ENCODE measurements at regions not wholly inside any gene's neighbourhood (a gene's known extent, or its start where the extent isn't known, plus 50 kb on each side); places are given as distances from the start of the nearest gene placed in this dataset.

- Mint-ChIP-seq H3K4me1 (peaks cover 0 to 3% (median 0%) of the 10 kb centered on the region in 4 donors), H3K36me3 (no peaks in the 10 kb centered on the region), H3K9me3 (no peaks in the 10 kb centered on the region), H3K27me3 (no peaks in the 10 kb centered on the region), H3K27ac (no peak overlapping the region), H3K4me3 (no peak overlapping the region)
- Histone ChIP-seq H3K27me3 (ENCODE audit: control insufficient read depth, insufficient read depth, low read length) (no peaks in the 10 kb centered on the region), H3K9me3 (ENCODE audit: control insufficient read depth in 2 of 2, low read length in 2 of 2) (no peaks in the 10 kb centered on the region), H3K4me1 (ENCODE audit: control insufficient read depth, insufficient read depth, low read length, poor library complexity, severe bottlenecking) (no peaks in the 10 kb centered on the region), H3K27ac (ENCODE audit: insufficient read depth, low read length, poor library complexity, severe bottlenecking) (no peak overlapping the region), H3K36me3 (ENCODE audit: control insufficient read depth, insufficient read depth, low read length) (no peaks in the 10 kb centered on the region), H3K4me3 (ENCODE audit: low read depth, low read length) (no peak overlapping the region)
- ATAC-seq (ENCODE audit: low read depth in 2 of 2) (no peak), DNase-seq (no peak)
Measured at GRCh38 chr11:105553025-105553424, 56.8 kb upstream of the GRIA4 start.

GRCh38 chr11:105548359-105548758 lies 61.5 kb upstream of the GRIA4 start:
- DNase-seq (no peak), ATAC-seq (ENCODE audit: low read depth in 2 of 2) (no peak)
- no peaks in the 10 kb centered on the region for H3K27me3 ChIP-seq (ENCODE audit: control insufficient read depth, insufficient read depth, low read length)
- H3K9me3 ChIP-seq (ENCODE audit: control insufficient read depth in 2 of 2, low read length in 2 of 2) = no peaks in the 10 kb centered on the region
- H3K4me3 ChIP-seq (ENCODE audit: low read depth, low read length) = no peak overlapping the region
- Mint-ChIP-seq H3K9me3 (peaks cover 0 to 2% (median 0%) of the 10 kb centered on the region in 7 donors), H3K27ac (no peak overlapping the region), H3K4me3 (no peak overlapping the region), H3K36me3 (no peaks in the 10 kb centered on the region), H3K4me1 (peaks cover 0 to 3% (median 0%) of the 10 kb centered on the region in 4 donors), H3K27me3 (no peaks in the 10 kb centered on the region)
- H3K36me3 ChIP-seq (ENCODE audit: control insufficient read depth, insufficient read depth, low read length) = no peaks in the 10 kb centered on the region
- H3K4me1 ChIP-seq (ENCODE audit: control insufficient read depth, insufficient read depth, low read length, poor library complexity, severe bottlenecking) = no peaks in the 10 kb centered on the region
- H3K27ac ChIP-seq (ENCODE audit: insufficient read depth, low read length, poor library complexity, severe bottlenecking) = no peak overlapping the region

GRCh38 chr11:105538588-105538987 lies 71.3 kb upstream of the GRIA4 start:
- Mint-ChIP-seq H3K4me3 (no peak overlapping the region), H3K4me1 (no peaks in the 10 kb centered on the region), H3K27me3 (peaks cover 4% of the 10 kb centered on the region), H3K9me3 (no peaks in the 10 kb centered on the region), H3K36me3 (no peaks in the 10 kb centered on the region), H3K27ac (no peak overlapping the region)
- no peaks in the 10 kb centered on the region for H3K27me3 ChIP-seq (ENCODE audit: control insufficient read depth, insufficient read depth, low read length)
- no peaks in the 10 kb centered on the region for H3K4me1 ChIP-seq (ENCODE audit: control insufficient read depth, insufficient read depth, low read length, poor library complexity, severe bottlenecking)
- no peak overlapping the region for H3K4me3 ChIP-seq (ENCODE audit: low read depth, low read length)
- no peak overlapping the region for H3K27ac ChIP-seq (ENCODE audit: insufficient read depth, low read length, poor library complexity, severe bottlenecking)
- H3K36me3 ChIP-seq (ENCODE audit: control insufficient read depth, insufficient read depth, low read length) = no peaks in the 10 kb centered on the region
- ATAC-seq (ENCODE audit: low read depth in 2 of 2) (no peak), DNase-seq (no peak)
- no peaks in the 10 kb centered on the region for H3K9me3 ChIP-seq (ENCODE audit: control insufficient read depth in 2 of 2, low read length in 2 of 2)

- H3K27me3 ChIP-seq (ENCODE audit: control insufficient read depth, insufficient read depth, low read length) = no peaks in the 10 kb centered on the region
- Mint-ChIP-seq H3K27ac (no peak overlapping the region), H3K9me3 (no peaks in the 10 kb centered on the region), H3K4me1 (no peaks in the 10 kb centered on the region), H3K36me3 (no peaks in the 10 kb centered on the region), H3K27me3 (peaks cover 3% of the 10 kb centered on the region), H3K4me3 (no peak overlapping the region)
- DNase-seq (no peak), ATAC-seq (ENCODE audit: low read depth in 2 of 2) (no peak)
- no peaks in the 10 kb centered on the region for H3K9me3 ChIP-seq (ENCODE audit: control insufficient read depth in 2 of 2, low read length in 2 of 2)
- no peaks in the 10 kb centered on the region for H3K4me1 ChIP-seq (ENCODE audit: control insufficient read depth, insufficient read depth, low read length, poor library complexity, severe bottlenecking)
- H3K36me3 ChIP-seq (ENCODE audit: control insufficient read depth, insufficient read depth, low read length) = no peaks in the 10 kb centered on the region
- no peak overlapping the region for H3K4me3 ChIP-seq (ENCODE audit: low read depth, low read length)
- no peak overlapping the region for H3K27ac ChIP-seq (ENCODE audit: insufficient read depth, low read length, poor library complexity, severe bottlenecking)
Measured at GRCh38 chr11:105537531-105537930, 72.3 kb upstream of the GRIA4 start.

- H3K27me3 ChIP-seq (ENCODE audit: control insufficient read depth, insufficient read depth, low read length) = no peaks in the 10 kb centered on the region
- DNase-seq (no peak), ATAC-seq (ENCODE audit: low read depth in 2 of 2) (no peak)
- Mint-ChIP-seq H3K27ac (no peak overlapping the region), H3K36me3 (no peaks in the 10 kb centered on the region), H3K4me1 (no peaks in the 10 kb centered on the region), H3K9me3 (peaks cover 0 to 4% (median 1%) of the 10 kb centered on the region in 7 donors), H3K27me3 (no peaks in the 10 kb centered on the region), H3K4me3 (no peak overlapping the region)
- no peaks in the 10 kb centered on the region for H3K4me1 ChIP-seq (ENCODE audit: control insufficient read depth, insufficient read depth, low read length, poor library complexity, severe bottlenecking)
- no peaks in the 10 kb centered on the region for H3K9me3 ChIP-seq (ENCODE audit: control insufficient read depth in 2 of 2, low read length in 2 of 2)
- H3K27ac ChIP-seq (ENCODE audit: insufficient read depth, low read length, poor library complexity, severe bottlenecking) = no peak overlapping the region
- no peaks in the 10 kb centered on the region for H3K36me3 ChIP-seq (ENCODE audit: control insufficient read depth, insufficient read depth, low read length)
- no peak overlapping the region for H3K4me3 ChIP-seq (ENCODE audit: low read depth, low read length)
Measured at GRCh38 chr11:105524286-105524685, 85.6 kb upstream of the GRIA4 start.

- H3K4me1 Mint-ChIP-seq = no peaks in the 10 kb centered on the region
- H3K4me3 Mint-ChIP-seq = no peak overlapping the region
- peaks cover 0 to 4% (median 0%) of the 10 kb centered on the region in 7 donors for H3K9me3 Mint-ChIP-seq
- Histone ChIP-seq H3K4me1 (ENCODE audit: control insufficient read depth, insufficient read depth, low read length, poor library complexity, severe bottlenecking) (no peaks in the 10 kb centered on the region), H3K27me3 (ENCODE audit: control insufficient read depth, insufficient read depth, low read length) (no peaks in the 10 kb centered on the region), H3K27ac (ENCODE audit: insufficient read depth, low read length, poor library complexity, severe bottlenecking) (no peak overlapping the region), H3K9me3 (ENCODE audit: control insufficient read depth in 2 of 2, low read length in 2 of 2) (no peaks in the 10 kb centered on the region), H3K4me3 (ENCODE audit: low read depth, low read length) (no peak overlapping the region), H3K36me3 (ENCODE audit: control insufficient read depth, insufficient read depth, low read length) (no peaks in the 10 kb centered on the region)
- DNase-seq = no peak
- no peaks in the 10 kb centered on the region for H3K36me3 Mint-ChIP-seq
- ATAC-seq (ENCODE audit: low read depth in 2 of 2) = no peak
- no peak overlapping the region for H3K27ac Mint-ChIP-seq
- peaks cover 4% of the 10 kb centered on the region for H3K27me3 Mint-ChIP-seq
Measured at GRCh38 chr11:105520706-105521345, 89.0 kb upstream of the GRIA4 start.

- no peaks in the 10 kb centered on the region for H3K4me1 Mint-ChIP-seq
- H3K4me1 ChIP-seq (ENCODE audit: control insufficient read depth, insufficient read depth, low read length, poor library complexity, severe bottlenecking) = no peaks in the 10 kb centered on the region
- ATAC-seq (ENCODE audit: low read depth in 2 of 2) (no peak), DNase-seq (no peak)
- no peaks in the 10 kb centered on the region for H3K36me3 ChIP-seq (ENCODE audit: control insufficient read depth, insufficient read depth, low read length)
- H3K27ac Mint-ChIP-seq = no peak overlapping the region
- H3K4me3 ChIP-seq (ENCODE audit: low read depth, low read length) = no peak overlapping the region
- H3K27ac ChIP-seq (ENCODE audit: insufficient read depth, low read length, poor library complexity, severe bottlenecking) = no peak overlapping the region
- H3K27me3 Mint-ChIP-seq = peaks cover 6% of the 10 kb centered on the region
- no peaks in the 10 kb centered on the region for H3K36me3 Mint-ChIP-seq
- H3K9me3 ChIP-seq (ENCODE audit: control insufficient read depth in 2 of 2, low read length in 2 of 2) = no peaks in the 10 kb centered on the region
- peaks cover 0 to 2% (median 0%) of the 10 kb centered on the region in 7 donors for H3K9me3 Mint-ChIP-seq
- H3K4me3 Mint-ChIP-seq = no peak overlapping the region
- no peaks in the 10 kb centered on the region for H3K27me3 ChIP-seq (ENCODE audit: control insufficient read depth, insufficient read depth, low read length)
Measured at GRCh38 chr11:105507496-105508254, 102.2 kb upstream of the GRIA4 start.

GRCh38 chr11:105492010-105492409 lies 117.9 kb upstream of the GRIA4 start:
- ATAC-seq (ENCODE audit: low read depth in 2 of 2) = no peak
- Histone ChIP-seq H3K4me1 (ENCODE audit: control insufficient read depth, insufficient read depth, low read length, poor library complexity, severe bottlenecking) (no peaks in the 10 kb centered on the region), H3K36me3 (ENCODE audit: control insufficient read depth, insufficient read depth, low read length) (no peaks in the 10 kb centered on the region), H3K4me3 (ENCODE audit: low read depth, low read length) (no peak overlapping the region), H3K9me3 (ENCODE audit: control insufficient read depth in 2 of 2, low read length in 2 of 2) (no peaks in the 10 kb centered on the region), H3K27me3 (ENCODE audit: control insufficient read depth, insufficient read depth, low read length) (no peaks in the 10 kb centered on the region), H3K27ac (ENCODE audit: insufficient read depth, low read length, poor library complexity, severe bottlenecking) (no peak overlapping the region)
- H3K27ac Mint-ChIP-seq = no peak overlapping the region
- peaks cover 0 to 6% (median 0%) of the 10 kb centered on the region in 4 donors for H3K4me1 Mint-ChIP-seq
- no peaks in the 10 kb centered on the region for H3K9me3 Mint-ChIP-seq
- H3K27me3 Mint-ChIP-seq = no peaks in the 10 kb centered on the region
- no peak for DNase-seq
- H3K36me3 Mint-ChIP-seq = no peaks in the 10 kb centered on the region
- no peak overlapping the region for H3K4me3 Mint-ChIP-seq
